GM18499 (cell line): ENCODE measurements at regions not wholly inside any gene's neighbourhood (a gene's known extent, or its start where the extent isn't known, plus 50 kb on each side); places are given as distances from the start of the nearest gene placed in this dataset.
"Not testable (repeated sequence)": the region's sequence is repeated elsewhere in the genome, so short reads cannot be mapped to it uniquely, and the experiment has no call there.

Source experiments
- ATAC-seq: cut with Tn5 transposase; IDR thresholded peaks from one replicate; pipeline ENCODE4 v1.9.1; 2021; ENCODE audit warnings: moderate number of reproducible peaks; ENCODE audit not compliant: insufficient read depth, unreplicated experiment

DNA sequence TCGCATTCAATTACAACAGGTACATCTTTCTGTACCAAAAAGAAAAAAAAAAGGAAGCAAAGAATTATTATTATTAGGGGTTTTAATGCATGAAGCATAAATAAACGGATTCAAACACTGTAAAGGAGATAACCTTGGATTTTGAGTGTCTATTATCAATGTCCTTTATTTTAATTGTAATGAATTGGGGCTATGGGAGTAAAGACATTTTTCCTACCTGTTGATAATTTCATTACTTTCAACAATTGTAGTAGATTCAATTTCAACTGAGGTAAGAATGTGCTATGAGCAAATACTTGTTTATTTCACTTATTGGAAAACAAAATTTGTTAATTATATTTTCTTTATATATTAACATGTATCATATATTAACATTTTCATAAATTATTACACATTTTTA, 855.6 kb downstream of the KCNJ2 start:
- ATAC-seq, result no peak

DNA sequence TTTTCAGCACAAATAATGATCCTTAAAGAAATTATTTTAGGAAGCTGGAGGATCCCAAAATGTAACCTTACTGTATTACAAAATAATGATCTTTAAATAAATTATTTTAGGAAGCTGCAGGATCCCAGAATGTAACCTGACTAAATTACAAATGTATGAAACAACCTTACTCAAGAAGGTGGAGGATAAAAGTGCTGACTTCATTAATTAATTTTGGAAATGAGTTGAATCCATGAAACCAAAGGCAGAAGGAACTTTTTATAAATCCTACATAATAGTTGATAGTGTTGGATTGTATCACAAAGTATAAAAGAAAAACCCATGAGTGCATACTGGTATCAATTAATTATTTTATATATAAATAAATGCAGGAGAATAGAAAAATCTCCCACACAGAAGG, 859.9 kb downstream of the KCNJ2 start:
- ATAC-seq, result no peak

- not testable (repeated sequence) for ATAC-seq
Observed at GRCh38 chr17:71031286-71031685, 862.0 kb downstream of the KCNJ2 start.

- no peak for ATAC-seq
Observed at GRCh38 chr17:71032746-71033273, 863.5 kb downstream of the KCNJ2 start.

DNA sequence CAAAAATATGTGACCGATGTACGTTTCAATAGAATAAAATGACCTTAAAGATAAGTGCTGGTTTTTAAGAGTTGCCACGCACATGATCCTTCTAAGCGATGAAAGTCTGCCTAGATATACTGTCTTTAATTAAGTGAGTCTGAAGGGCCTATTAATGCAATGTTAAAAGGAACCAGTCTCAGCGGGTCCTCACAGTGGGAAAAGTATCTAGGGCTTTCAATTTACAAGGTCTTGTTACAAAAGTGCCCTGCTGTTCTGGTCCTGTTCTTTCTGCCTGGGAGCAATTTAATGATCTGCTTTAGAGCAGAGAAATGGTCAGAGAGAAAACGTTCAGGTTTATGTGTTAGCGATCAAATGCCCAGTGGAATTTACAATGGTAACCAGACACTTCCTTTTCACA, 864.0 kb downstream of the KCNJ2 start:
- ATAC-seq, result no peak

DNA sequence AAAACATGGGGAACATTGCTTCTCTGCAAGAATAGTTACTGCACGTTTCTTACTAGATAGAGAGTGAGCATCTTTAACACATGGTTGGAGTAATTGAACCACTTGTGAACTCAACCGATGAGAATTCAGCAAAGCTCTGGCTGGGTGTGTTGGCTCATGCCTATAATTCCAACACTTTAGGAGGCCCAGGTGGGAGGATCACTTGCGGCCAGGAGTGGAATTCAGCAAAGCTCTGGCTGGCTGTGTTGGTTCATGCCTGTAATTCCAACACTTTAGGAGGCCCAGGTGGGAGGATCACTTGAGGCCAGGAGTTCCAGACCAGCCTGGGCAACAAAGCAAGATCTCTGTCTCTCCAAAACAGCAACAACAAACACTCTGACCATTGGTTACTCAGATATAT, 865.9 kb downstream of the KCNJ2 start:
- ATAC-seq, result no peak

DNA sequence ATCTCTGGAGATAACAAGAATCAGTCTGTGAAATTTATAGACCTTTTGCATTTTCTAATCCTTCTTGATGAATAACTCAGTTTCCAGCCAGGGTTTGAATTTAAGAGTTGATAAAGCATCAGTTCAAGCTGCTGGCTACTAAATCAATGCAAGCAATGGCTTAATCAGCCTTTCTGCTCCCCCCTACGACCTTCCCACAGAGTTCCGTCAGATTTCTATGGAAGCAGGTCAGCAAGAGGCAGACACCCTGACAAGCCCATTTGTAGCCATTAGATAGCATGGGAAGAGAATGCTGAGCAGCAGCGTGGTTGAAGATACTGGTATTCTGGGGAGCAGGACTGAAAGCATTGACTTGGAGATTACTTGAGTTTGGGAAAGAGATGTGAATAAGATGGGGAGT, 868.1 kb downstream of the KCNJ2 start:
- no peak for ATAC-seq

DNA sequence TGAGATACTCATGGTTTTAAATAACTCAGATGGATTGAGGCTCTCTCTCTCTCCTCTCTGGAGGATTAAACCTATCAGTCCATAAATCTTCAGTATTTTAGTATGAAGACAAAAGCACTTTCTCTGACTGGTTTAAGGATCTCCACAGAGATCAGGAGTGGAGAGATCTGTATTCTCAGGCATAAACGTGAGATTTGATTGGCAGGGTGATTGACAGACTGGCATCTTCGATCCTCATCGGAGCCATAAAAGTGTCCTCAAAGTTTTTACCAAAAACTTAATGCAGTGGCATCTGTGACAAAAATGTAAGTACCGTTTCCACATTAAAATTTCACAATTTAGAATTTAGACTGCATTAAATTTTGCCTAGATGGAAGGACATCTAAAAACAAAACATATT, 870.1 kb downstream of the KCNJ2 start:
- no peak for ATAC-seq

- ATAC-seq, result no peak
Observed at GRCh38 chr17:71052971-71053370, 883.6 kb downstream of the KCNJ2 start.

GRCh38 chr17:71055128-71055527, 885.8 kb downstream of the KCNJ2 start:
- no peak for ATAC-seq

DNA sequence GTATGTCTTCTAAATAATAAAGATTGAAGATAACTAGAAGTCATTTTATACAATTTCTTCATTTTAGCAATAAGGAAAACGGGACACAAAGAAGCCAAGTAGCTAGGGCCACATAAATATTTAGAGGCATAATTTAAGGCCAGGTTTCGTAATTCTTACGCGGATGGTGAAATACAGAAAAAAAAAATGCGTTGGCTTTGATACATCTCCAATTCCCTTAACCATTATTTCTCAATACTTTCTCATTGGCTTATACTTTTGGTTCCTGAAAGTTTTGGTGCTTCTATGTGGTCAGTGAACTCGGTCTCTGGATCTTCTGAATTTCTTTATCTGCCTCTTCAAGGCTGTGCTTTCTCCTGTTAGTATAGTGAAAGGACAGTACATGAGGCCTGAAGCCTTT, 888.1 kb downstream of the KCNJ2 start:
- no peak for ATAC-seq

- ATAC-seq, result no peak
Observed at GRCh38 chr17:71057938-71058337, 888.6 kb downstream of the KCNJ2 start.

GRCh38 chr17:71063127-71063526, 893.8 kb downstream of the KCNJ2 start:
- no peak for ATAC-seq

DNA sequence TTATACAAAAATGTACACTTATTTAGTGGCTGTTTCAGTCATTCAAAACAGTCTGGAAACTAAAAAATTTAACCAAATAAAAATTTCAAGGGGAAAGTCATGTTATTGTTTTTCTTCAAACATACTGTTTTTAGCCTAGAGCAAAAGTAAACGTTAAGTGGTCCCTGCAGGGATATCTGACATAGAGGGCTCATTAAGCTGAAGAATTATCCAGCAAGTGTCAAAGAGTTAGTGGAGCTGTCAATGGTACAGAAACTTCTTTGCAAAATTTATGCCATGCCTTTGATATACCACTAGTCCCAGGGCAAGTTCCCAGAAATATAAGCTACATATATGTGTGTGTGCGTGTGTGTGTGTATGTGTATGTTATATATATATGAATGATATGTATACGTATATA, 894.2 kb downstream of the KCNJ2 start:
- ATAC-seq, result no peak

GRCh38 chr17:71067669-71068407, 898.5 kb downstream of the KCNJ2 start:
- ATAC-seq, result no peak

DNA sequence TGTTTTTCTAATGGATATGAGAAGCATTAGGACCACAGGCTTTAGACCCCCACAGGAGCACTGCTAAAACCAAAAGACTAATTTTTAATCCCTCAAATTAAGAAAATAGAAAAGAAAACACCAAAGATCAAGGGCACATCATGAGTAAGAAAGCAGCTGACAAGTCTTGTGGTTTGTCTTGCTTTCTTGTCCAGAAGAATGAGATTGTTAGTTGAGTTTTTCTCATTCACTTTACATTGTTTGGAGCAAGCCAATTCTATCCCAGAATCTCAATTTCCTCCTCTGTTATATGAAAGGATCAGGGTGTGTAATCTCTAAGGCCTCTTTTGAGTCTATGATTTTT, 899.0 kb downstream of the KCNJ2 start:
- no peak for ATAC-seq

DNA sequence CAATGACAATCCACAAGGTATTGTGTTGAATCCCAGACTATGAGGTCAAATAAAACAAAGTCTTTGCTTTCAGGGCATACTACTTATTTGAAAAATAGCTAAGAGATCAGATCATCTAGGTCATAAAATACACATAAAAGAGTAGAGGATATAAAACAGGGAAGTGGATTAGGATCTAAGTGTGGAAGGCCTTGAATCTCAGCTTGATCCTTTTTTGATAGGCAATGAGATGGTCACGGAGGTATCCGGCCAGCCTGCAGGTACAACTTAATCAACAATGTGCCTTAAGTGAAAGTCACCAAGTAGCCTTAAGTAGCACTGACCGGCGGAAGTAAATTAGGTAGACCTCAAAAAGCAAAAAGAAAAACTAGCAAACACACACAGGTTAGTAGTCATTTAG, 901.7 kb downstream of the KCNJ2 start:
- ATAC-seq, result no peak

DNA sequence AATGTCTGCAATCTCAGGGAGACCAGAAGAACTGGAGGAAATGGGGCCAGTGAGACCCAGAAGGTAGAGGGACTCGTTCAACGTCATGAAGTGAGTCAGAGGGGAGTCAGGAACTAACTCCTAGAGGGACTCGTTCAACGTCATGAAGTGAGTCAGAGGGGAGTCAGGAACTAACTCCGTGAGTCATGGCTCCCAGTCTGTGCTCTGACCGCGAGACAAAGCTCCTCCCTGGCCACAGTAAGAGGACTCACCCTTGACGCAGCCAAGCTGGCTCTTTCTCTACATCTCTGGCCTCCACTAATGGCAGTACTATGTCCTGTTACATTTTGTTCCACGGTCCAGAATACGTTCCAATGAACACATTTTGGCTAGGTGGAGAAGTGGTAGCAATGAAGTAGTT, 902.5 kb downstream of the KCNJ2 start:
- no peak for ATAC-seq

DNA sequence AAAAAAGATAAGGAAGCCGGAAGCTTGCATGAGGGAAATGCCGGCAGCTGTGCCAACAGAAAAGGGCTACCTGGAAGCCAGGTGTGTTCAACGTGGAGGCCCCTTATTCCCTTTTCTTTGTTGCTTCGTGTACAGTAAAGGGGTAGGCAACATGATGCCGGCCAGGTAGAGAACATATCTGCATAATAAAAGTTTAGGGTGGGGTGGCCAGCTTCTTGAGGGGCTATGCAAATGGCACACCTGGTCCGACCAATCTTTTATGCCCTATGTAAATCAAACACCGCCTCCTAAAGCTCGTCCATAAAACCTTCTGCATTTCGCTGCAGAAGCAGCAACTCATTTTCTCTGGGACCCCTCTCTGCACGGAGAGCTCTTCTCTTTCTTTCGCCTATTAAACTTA, 911.6 kb downstream of the KCNJ2 start:
- no peak for ATAC-seq

DNA sequence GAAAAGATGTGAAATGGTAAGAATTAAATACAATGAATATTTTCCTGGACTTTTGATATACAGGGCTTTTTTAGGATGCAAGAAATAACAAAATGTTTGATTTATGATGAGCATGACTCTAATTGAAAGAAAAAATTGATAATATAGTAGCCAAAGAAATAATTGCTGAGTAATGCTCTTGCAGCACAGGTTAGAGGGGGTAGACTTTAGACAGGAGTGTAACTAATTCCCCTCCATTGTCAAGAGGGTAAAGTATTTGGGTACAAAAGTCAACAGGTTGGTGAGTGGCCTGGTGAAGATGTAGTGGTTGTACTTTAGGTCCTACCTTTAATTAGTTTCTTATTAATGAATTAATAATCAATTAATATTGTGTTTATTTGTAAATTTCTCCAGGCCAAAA, 912.3 kb downstream of the KCNJ2 start:
- ATAC-seq, result no peak

- no peak for ATAC-seq
Observed at GRCh38 chr17:71084219-71084618, 914.9 kb downstream of the KCNJ2 start.

- ATAC-seq, result no peak
Observed at GRCh38 chr17:71084838-71085237, 915.5 kb downstream of the KCNJ2 start.
